HG03378 (cell line): ENCODE measurements at regions not wholly inside any gene's neighbourhood (a gene's known extent, or its start where the extent isn't known, plus 50 kb on each side); places are given as distances from the start of the nearest gene placed in this dataset.
"Not testable (repeated sequence)": the region's sequence is repeated elsewhere in the genome, so short reads cannot be mapped to it uniquely, and the experiment has no call there.

Source experiments
- ATAC-seq: cut with Tn5 transposase; IDR thresholded peaks from one replicate; pipeline ENCODE4 v1.9.1; 2021; ENCODE audit warnings: mild to moderate bottlenecking, moderate library complexity; ENCODE audit not compliant: unreplicated experiment

DNA sequence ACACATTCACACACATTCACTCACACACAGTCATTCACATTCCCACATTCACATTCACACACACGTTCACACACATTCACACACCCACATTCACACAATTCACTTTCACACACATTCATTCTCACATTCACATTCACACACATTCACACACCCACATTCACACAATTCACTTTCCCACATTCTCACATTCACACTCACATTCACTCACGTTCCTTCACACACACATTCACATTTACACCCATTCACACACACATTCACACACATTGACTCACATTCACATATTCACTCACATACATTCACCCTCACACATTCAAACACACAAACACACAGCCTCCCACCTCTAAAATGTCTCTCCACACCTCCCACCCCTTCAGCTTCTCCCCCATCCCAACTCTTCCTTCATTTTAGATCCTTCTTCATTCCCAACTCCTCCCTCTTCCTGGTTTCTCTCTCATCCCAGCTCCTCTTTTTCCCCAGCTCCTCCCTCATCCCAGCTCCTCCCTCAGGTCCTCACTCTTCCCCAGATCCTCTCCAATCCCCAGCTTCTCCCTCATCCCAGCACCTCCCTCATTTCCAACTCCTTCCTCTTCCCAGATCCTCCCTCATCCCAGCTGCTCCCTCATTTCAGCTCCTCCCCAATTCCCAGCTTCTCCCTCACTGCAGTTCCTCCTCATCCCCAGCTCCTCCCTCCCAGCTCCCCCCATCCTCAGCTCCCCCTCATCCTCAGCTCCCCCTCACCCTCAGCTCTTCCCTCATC is 111.0 kb downstream of the FAM53A start:
- no peak for ATAC-seq

DNA sequence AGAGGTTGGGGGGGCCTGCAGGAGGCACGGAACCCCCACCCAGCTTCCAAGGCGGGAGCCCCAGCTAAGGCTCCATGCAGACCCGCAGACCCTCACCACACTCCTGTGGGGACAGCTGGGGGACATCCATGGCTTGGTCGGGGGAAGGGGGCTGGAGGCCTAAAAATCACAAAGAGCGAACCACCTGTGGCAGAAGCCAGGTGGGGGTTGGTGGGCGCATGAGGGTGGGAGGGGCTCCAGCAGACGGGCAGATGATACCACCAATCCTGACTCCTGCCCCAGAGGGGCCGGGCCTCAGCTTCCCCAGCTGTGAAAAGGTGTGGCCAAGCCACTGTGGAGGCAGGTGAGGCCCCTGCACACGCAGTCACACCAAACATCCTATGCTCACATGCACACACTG is 111.6 kb downstream of the FAM53A start:
- ATAC-seq: no peak

DNA sequence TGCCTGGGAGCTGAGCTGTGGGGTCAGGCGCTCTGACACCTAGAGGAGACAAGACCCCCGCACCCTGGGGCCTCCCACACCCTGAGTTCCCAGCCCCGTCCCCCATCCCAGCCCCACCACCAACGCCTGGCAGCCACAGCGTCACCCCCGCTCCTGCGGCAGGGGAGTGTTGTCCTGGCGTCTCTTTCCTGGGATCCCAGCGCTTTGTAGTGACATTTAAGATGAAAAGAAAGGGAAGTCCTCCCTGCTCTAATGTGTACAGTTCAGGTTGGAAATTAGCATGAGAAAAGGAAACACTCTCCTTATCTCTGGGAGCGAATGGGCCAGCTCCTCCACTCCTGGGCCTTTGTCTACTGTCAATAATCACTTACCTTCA is 112.1 kb downstream of the FAM53A start:
- no peak for ATAC-seq

DNA sequence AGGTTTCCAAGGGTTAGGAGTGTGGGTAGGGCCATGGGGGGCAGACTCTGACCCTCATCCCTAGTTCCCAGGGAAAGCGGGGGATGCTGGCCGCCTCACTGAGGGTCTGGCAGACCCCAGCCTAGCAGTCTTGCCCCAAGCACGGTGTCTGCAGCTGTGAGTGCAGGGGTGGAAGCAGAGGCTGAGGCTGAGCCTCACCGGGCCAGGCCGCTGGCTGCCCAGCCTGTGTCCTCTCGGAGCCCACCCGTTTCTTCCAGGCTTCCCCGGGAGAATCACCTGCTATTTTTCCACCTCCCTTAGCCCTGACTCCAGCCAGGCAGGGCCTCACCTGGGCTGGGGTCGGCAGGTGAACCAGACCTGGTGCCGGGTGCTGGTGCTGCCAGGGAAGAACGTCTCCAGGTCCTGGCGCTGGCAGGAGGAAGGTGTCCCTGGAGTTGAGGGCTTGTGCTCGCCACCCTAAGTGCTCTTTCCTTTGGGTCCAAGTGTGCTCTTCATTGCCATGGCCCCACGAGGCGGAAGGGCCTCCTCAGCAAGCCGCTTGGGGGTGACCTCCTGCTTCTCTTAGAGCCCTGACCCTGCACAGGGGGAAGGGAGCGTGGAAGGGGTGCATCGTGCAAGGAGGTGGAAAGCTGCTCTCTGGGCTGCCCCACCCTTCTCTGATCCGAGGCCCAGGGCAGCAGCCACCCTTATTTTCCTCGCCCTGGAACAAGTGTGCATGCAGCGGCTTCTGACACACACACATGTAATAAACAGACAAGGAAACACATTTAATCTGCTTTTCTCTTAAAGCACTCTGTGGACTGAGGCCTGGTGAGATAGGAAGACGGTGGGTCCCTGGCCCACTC is 112.7 kb downstream of the FAM53A start:
- no peak for ATAC-seq

DNA sequence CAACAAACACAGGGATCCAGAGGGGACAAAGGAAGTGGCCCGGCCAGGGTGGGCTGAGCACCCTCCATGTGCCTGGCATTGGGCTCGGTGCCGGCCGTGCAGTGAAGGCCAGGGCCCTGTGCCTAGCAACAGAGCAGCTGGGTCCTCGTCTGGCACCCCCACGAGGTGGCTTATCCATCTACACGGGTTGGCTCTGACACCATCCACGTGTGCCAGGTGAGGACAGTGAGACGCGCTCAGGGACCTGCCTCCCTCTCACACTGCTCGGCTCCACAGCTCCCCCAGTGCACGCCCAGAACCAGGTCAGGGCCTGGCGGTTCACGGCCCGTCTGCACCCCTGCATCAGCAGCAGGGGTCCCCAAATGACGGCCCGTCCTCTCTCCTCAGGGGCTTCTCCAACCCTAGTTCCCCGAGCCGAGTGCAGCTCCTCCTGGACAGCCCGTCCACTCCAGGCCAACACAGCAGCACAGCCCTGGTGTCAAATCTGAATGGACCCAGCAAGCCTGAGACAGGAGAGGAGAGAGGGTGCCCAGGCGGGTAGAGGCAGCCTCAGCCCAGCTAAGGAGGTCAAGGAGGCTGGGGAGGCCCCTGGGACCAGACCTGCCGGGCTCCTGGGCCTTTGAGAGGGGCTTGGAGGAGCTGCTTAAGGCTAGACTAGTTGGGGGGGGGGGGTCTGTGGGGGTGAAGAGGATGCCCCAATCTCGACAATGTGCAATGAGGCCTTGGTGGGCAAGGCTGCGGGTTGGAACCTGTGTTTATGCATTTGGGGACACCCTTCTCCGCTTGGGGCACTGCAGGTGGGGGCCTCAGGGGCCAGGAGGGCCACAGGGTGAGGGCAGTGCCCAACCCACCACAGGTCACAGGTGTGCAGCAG is 113.6 kb downstream of the FAM53A start:
- ATAC-seq: no peak

DNA sequence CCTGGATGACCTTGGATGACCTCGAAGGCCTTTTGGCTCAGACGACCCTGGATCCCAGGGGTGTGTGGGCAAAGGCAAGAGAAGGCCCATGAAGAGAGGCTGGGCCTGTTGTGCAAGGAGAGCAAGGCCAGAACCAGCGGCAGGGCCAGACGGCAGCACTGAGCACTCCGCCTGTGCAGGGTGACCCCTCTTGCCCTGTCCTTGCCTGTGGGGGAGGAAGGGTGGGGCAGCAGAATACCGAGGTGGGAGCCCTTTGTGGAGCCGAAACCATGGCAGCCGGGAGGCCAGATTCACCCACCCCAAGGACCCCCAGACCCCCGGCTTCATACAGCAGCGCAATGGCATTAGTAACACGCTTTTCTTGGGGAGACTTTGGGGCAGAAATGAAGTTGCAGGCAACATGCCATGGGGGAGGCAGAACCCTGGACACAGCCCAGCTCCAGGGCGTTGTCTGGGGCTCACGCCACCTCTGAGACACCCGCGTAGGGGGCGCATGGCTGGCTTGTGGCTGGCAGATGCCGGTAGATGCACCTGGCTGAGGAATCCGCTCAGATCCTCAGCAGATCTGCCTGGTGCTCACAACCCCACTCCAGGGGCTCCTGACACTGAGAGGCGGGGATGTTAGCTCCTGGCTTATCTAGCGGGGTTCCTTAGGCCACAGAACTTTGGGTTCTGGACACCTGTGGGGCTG is 114.5 kb downstream of the FAM53A start:
- ATAC-seq: no peak

DNA sequence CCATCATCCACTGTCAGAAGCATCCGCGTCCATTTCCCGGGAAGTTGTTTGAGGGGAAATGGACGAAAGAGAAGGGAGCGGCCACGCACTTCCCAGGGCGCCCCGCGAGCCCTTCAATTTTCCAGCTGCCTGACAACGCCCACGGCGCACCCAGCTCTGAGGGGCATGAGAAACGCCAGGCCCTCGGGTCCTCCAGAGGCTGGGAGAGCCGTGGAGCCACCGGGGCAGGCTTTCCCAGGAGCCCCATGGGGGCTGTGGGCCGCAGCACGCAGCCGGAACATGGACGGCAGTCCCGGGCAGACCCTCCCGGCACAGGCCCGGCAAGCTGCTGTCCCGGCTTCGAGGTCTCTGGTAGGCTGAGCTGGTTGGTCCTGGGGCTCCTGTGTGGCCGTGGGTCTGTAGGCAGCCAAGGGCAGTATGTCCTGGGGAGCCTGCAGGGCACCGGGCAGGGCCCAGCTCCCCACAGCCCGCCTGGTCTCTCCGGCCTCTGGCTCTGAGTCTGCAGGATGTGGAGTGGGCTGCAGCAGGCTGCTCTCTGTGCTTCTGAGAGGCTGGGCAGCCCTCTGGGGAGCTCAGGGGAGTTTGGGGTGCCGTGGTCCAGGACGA is 115.2 kb downstream of the FAM53A start:
- no peak for ATAC-seq

DNA sequence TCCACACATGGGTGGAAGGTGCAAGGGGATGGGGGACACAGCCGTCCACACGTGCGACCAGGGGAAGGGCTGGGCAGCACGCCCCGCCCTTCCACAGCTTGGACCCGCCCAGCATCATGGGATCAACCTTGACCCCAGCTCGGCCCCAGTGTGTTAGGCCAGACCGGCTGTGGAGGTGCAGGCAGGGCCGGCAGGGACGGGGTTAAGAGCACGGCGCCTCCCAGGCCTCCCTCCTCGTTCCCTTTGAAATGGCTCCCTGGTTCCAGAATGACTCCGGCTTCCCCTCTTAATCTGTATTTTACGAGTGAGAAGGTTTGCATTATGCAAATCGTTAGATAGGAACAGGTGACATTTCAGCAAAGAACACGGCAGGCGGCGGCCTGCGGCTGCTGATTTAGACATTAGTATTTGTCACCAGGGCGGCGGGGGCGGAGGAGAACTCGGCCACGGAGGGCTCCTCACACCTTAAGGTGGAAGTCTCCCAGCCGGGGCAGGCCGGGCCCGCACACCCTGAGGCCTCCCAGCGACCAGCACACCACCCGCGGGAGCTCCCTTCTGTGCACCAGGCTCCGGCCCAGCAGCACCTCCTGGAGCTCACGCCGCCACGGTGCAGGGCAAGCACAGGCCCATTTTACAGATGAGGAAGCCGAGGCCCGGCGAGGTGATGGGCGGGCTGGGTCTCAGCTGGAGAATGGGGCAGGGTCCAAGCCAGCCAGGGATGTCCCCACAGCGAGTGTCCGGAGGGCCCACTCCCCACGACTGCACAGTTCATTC is 116.1 kb downstream of the FAM53A start:
- ATAC-seq: no peak

DNA sequence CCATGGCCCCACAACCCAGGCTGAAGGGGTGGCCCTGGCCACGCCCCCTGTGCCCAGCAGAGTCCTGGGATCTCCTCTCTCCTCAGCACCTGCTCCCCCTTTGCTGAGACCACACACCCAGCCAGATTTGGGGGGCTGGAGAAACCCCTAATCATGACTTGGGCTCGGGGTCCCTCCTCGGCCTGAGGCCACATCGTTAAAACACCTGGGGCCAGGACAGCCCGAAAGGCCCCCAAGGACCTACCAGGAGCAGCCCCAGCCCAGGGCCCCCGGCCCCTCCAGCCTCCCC is 116.7 kb downstream of the FAM53A start:
- no peak for ATAC-seq

DNA sequence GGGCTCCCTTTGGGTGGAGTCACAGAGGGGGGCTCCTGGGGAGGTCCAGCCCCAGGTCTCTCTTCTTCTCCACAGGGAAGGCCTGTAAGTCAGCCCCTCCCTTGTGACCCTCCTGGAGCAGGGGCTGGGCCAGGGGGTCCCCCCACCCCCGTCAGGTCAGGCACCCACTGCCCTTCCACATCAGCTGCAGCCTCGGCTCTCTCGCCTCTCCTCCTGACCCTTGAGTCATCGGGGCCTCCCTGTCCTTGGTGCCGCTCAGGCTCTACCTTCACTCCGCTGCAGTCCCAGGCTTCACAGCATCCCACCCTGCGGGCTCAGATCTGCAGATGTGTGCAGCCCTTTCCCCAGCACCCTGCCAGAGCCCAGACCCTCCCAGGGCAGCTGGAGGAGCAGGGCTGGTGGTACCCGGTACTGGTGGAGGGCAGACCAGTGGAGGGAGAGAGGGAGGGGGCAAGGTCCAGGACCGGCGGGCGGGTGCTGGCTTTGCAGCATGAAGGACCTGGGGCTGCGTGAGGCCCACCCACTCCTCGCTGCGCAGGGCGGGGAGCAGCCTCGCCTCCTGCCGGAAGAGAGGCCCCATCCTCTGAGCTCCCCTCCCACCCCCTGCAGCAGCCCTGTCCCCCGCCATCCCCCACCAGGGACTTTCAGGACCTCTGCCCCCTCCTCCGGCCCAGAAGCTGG is 117.1 kb downstream of the FAM53A start:
- ATAC-seq: no peak

DNA sequence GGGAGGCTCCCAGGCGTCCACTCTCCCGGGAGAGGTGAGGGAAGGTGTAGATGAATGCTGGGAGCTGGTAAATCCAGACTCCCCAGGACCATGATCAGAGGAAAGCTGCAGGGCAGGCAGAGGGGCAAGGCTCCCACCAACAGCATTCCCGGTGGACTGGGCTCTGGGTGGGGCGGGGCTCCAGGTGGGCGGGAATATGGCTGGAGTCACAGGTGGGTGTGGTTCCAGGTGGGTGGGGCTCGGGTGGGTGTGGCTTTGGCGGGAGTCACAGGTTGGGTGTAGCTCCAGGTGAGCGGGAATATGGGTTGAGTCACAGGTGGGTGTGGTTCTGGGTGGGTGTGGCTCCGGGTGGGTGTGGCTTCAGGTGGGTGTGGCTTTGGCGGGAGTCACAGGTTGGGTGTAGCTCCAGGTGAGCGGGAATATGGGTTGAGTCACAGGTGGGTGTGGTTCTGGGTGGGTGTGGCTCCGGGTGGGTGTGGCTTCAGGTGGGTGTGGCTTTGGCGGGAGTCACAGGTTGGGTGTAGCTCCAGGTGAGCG is 117.7 kb downstream of the FAM53A start:
- ATAC-seq: not testable (repeated sequence)

DNA sequence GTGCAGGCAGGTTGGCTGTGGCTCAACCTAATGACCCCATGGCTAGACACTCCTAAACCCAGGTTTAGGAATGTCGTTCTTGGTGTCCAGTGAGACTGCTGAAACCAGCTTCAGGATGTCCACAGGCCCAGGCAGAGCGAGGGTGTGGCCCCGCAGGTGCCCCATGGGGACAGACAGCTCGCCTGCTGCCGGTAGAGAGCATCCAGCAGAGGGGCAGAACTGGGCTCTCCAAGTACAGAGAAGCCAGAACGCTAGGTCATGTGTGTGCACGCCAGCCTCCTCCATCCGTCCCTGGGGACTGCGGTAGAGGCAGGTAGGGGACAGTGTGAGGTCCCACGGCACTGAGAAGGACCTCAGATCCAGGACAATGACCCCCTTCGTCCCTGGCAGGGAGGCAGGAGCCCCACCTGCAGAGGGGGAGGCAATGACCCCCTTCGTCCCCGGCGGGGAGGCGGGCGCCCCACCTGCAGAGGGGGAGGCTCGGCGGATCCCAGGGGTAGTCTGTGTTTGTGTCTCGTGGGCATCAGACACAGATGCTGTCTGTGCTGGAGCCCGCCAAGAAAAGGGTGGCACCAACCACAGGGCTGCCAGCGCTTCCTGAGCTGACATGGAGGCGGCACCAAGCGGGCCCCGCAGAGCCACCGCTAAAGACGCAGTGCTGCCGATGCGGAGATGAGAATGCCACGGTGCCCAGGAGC is 118.4 kb downstream of the FAM53A start:
- ATAC-seq: no peak

DNA sequence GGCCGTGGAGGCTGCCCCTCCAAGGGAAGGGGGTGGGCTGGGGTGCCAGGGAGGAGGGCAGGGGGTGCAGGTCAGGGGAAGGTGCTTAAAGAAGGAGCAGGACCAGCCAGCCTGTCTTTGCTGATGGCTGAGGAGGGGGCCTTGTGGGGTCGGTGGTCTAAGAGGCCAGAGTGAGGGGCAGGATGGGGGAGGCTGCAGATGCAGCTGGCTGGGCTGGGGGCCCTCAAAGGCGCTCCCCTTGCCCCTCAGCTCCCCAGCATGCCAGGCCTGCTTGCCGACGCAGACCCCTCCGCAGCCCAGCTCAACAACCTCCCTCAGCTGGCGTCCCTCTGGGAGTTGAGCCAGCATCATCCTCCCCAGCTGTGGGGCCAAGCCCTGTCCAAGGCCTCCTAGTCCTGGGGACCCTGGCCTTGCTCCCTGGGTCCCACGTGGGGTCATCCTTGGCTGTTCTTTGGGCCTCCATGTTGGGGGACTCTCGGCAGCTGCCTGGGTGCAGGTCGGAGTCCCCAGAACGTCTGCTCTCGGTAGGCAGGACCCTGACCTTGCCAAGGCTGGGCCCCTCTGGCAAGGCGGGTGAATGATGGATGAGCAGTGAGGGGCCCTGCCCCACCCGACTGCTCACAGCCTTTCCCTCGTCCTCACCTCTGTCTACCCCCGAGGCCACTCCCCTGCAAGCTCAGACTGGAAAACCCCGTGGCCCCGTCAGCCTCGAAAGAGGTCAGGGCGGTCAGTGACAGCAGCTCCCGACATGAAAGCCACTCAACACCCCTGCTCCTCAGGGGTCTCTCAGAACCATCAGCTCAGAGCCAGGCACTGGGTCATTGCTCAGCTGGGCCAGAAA is 119.4 kb downstream of the FAM53A start:
- no peak for ATAC-seq

DNA sequence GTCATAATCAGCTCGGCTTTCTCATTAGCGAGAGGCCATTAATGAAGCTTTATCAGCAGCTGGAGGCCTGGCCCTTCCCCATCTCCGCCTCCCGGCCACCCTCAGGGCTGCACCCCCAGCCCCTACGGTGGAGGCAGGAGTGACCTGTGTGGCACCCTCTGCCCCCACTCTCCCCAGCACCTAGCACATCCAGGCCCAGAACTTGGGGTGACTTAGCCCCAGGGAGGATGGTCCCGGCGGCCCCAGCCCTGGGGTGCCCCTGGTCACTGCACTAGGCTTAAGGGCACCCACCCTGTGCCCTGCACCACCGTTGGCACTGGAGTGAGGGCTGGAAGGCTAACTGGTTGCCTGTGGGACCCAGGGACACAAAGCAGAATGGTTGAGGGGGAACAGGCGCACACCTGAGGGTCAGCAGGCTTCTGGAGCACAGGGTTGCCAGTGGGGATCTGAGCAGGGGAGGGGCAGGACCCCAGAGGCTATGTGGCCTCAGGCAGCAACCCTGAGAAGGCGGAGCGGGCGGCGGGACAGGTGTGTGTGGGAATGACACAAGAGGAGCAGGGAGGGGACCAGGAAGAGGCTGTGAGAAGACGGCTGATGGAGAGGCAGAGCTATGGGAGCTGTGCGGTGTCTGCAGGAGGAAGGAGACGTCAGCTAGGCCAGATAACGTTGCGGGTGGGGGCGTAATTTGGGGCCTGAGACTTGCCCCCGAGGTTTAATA is 120.2 kb downstream of the FAM53A start:
- ATAC-seq: no peak

DNA sequence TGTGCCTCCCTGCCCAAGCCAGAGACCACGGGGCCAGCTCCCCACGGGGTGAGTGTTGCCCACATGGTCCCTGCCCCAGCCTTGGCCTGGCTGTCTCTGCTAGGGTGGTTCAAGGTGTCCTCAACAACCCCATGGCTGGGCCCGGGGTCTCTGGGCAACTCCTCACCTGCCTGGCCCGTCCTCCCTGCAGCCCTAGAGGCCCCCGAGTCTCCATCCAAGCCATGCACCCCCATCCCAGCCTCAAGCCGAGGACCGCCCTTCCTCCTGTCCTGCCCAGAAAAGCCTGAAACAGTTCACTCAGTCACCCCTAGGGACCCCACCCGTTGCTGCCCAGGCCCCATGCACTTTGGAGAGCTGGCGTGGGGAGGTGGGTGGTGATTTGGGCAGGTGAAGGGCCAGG is 120.9 kb downstream of the FAM53A start:
- ATAC-seq: no peak

DNA sequence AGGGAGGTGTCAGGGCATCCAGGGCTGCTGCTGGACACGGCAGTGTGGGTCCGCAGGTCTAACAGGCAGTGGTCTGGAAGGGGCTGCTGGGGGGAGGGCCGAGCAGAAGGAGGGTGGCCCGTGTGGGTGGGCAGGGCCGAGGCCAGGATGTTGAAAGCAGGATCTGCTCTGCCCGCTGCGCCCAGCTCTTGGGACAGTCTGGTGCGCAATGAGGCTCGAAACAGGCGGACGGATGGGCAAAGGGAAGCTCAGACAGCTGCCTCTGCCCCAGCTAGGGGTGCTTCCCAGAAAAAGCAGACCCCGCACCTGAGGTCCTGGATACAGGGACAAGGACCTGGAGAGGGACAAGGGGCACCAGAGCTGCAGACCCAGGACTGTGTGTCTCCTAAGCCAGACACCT is 121.3 kb downstream of the FAM53A start:
- ATAC-seq: no peak

DNA sequence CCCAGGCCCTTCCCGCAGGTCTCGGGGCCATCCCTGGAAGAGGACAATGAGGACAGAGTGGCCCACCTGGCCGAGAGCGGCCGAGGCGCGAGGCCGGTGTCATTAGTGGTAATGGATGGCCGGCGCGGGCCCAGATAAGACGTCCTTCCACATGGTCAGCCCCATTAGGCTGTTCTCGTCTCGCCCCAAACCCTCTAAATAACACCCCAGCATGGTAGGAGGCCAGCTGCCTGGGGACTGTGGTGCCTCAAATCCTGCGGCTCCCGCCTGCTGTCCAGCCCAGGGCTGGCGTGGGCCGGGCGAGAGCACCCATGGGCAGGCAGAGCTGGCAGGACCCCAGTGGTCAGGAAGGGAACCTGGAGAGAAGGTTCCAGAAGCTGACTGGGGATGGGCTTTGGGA is 121.7 kb downstream of the FAM53A start:
- no peak for ATAC-seq
